C4-2B (cell line): ENCODE measurements at regions not wholly inside any gene's neighbourhood (a gene's known extent, or its start where the extent isn't known, plus 50 kb on each side); places are given as distances from the start of the nearest gene placed in this dataset.

Source experiments
- H3K27ac ChIP-seq: fragments of 450-650 bp; 2 replicates; pipeline ENCODE4 v1.5.1; 2017
- CTCF ChIP-seq: fragments of 450-650 bp; conservative IDR thresholded peaks from 2 replicates; pipeline ENCODE4 v1.5.1; 2017; ENCODE audit warnings: mild to moderate bottlenecking
- ZFX ChIP-seq: fragments of 450-650 bp; IDR thresholded peaks from 2 replicates; pipeline ENCODE4 v1.6.1; 2017

DNA sequence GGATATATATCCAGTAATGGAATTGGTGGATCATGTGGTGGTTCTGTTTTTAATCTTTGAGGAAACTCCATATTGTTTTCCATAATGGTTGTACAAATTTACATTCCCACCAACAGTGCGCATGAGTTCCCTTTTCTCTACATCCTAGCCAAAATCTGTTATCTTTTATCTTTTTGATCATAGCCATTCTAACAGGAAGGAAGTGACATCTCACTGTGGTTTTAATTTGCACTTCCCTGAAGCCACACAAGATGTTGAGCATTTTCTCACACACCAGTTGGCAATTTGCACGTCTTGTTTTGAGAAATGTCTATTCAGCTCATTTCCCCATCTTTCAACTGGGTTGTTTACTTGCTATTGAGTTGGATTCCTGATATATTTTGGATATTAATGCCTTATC lies 194.9 kb downstream of the CBLL2 start:
- no peak overlapping the region for H3K27ac ChIP-seq

GRCh38 chrX:22481436-22481835 lies 208.7 kb downstream of the CBLL2 start:
- no peak for TF ChIP-seq CTCF
- no peak for TF ChIP-seq ZFX
- H3K27ac ChIP-seq: no peak overlapping the region

More for the DNA sequence above, 194.9 kb downstream of the CBLL2 start:
- TF ChIP-seq ZFX (no peak), CTCF (no peak)

- TF ChIP-seq ZFX: no peak
- no peak for TF ChIP-seq CTCF
- no peak overlapping the region for H3K27ac ChIP-seq
These were observed 213.6 kb downstream of the CBLL2 start for GRCh38 chrX:22486296-22486695.

- TF ChIP-seq ZFX: no peak
- no peak for TF ChIP-seq CTCF
- H3K27ac ChIP-seq: no peak overlapping the region
These were observed 244.2 kb downstream of the CBLL2 start for GRCh38 chrX:22516893-22517292.

GRCh38 chrX:22520128-22520828 lies 247.6 kb downstream of the CBLL2 start:
- no peak overlapping the region for H3K27ac ChIP-seq
- TF ChIP-seq CTCF (no peak), ZFX (no peak)

- no peak overlapping the region for H3K27ac ChIP-seq
These were observed 253.6 kb downstream of the CBLL2 start for GRCh38 chrX:22526339-22526738.

DNA sequence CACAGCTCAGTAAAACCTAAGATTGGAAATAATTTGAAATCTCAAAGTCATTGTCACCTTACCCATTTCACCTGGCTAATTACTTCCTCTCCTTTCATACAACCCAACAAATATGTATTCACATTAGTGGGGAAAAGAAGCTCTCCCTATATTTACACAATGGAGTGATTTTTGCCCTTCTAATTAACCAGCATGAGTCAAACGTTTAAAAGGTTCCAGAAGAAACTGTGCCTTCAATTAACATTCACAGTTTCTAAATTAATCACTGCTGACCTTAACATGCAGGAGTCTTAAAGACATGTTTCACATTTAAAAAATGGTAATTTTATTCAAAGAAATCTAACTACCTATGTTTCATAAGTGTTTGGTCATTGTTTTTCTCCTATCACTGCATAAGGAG lies 254.6 kb downstream of the CBLL2 start:
- H3K27ac ChIP-seq: no peak overlapping the region
- TF ChIP-seq CTCF (no peak), ZFX (no peak)

More at GRCh38 chrX:22526339-22526738, 253.6 kb downstream of the CBLL2 start:
- TF ChIP-seq CTCF (no peak), ZFX (no peak)
